B cell (primary cell): ENCODE measurements at regions not wholly inside any gene's neighbourhood (a gene's known extent, or its start where the extent isn't known, plus 50 kb on each side); places are given as distances from the start of the nearest gene placed in this dataset.

Source experiments
- EZH2 ChIP-seq: IDR thresholded peaks from 2 replicates; pipeline ENCODE4 v1.6.1; 2012; ENCODE audit warnings: borderline replicate concordance, low read depth, mild to moderate bottlenecking, moderate library complexity, low read length; ENCODE audit not compliant: insufficient read depth, poor library complexity, severe bottlenecking
- TF ChIP-seq, protein P1 (sequence below): fragments of 200-600 bp; IDR thresholded peaks from one replicate; pipeline ENCODE4 v1.8.0; 2022; ENCODE audit warnings: antibody characterized with exemption, mild to moderate bottlenecking

DNA sequence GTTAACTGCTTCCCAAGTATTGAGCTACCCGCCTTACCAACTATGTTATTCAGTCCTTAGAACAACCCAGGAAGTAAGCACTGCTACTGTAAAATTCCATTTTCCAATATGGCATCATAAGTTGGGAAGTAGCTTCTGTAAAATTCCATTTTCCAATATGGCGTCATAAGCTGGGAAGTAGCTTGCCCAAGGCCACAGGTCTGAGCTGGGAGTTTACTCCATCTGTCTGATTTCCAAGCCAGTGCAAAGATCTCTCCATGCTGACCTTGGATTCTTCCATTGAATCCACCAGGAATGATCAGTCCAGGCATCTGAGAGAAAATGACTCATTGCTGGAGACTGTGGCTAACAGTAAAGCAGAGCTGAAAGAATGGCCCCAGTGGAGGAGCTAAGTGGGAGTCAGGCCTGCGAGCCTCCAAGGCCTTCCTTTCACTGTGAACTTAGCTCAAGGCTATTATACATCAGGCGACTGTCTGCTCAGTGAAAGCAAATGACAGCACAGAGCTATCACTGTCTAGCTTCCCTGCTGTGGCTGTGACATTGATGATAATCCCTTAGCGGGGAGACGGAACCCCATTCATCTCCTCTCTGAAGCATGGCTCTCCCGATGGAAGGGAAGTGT, 430.4 kb downstream of the HAPSTR1 start:
- TF ChIP-seq, protein P1, sequence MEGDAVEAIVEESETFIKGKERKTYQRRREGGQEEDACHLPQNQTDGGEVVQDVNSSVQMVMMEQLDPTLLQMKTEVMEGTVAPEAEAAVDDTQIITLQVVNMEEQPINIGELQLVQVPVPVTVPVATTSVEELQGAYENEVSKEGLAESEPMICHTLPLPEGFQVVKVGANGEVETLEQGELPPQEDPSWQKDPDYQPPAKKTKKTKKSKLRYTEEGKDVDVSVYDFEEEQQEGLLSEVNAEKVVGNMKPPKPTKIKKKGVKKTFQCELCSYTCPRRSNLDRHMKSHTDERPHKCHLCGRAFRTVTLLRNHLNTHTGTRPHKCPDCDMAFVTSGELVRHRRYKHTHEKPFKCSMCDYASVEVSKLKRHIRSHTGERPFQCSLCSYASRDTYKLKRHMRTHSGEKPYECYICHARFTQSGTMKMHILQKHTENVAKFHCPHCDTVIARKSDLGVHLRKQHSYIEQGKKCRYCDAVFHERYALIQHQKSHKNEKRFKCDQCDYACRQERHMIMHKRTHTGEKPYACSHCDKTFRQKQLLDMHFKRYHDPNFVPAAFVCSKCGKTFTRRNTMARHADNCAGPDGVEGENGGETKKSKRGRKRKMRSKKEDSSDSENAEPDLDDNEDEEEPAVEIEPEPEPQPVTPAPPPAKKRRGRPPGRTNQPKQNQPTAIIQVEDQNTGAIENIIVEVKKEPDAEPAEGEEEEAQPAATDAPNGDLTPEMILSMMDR, result no peak
- TF ChIP-seq EZH2, result no peak
